Ascending aorta (tissue), 2 donors: ENCODE measurements at regions not wholly inside any gene's neighbourhood (a gene's known extent, or its start where the extent isn't known, plus 50 kb on each side); places are given as distances from the start of the nearest gene placed in this dataset.

Source experiments
- DNase-seq, 2 donors: peaks; one replicate each; pipeline ENCODE4 v3.0.0-alpha.2; 2019; ENCODE audit warnings: low spot score in 2 of 2
- H3K27ac ChIP-seq, 2 donors: fragments of 200-600 bp; sonication (generic); one replicate each; pipeline ENCODE4 v1.5.1; 2016 to 2017; ENCODE audit warnings: mild to moderate bottlenecking in 1 of 2
- H3K27me3 ChIP-seq: fragments of 200-600 bp; sonication (generic); one replicate; pipeline ENCODE4 v1.5.1; 2017
- H3K36me3 ChIP-seq, 2 donors: fragments of 200-600 bp; sonication (generic); one replicate each; pipeline ENCODE4 v1.5.1; 2016
- H3K4me1 ChIP-seq, 2 donors: fragments of 200-600 bp; sonication (generic); one replicate each; pipeline ENCODE4 v1.5.1; 2016 to 2017; ENCODE audit warnings: mild to moderate bottlenecking in 1 of 2
- H3K4me3 ChIP-seq, 2 donors: fragments of 200-600 bp; sonication (generic); one replicate each; pipeline ENCODE4 v1.5.1; 2016 to 2017; ENCODE audit warnings: mild to moderate bottlenecking in 1 of 2
- H3K9me3 ChIP-seq, 2 donors: fragments of 200-600 bp; sonication (generic); one replicate each; pipeline ENCODE4 v1.5.1; 2016
- intact Hi-C: fragments of 100-400 bp; cut with DNase I; formaldehyde crosslinking; loops from one replicate; pipeline ENCODE4 v1.15.1; 2023
- TF ChIP-seq, protein P1 (sequence below), 3 experiments: fragments of 200-600 bp in 2 of 3; fragments of 450-650 bp in 1 of 3; sonication (generic) in 2 of 3; IDR thresholded peaks; one replicate each; pipeline ENCODE4 v1.5.1; 2016 to 2019; ENCODE audit warnings: antibody characterized with exemption in 3 of 3, mild to moderate bottlenecking in 1 of 3, moderate library complexity in 1 of 3

GRCh38 chr5:26660116-26660515 lies 378.3 kb downstream of the CDH9 start:
- no peaks in the 10 kb centered on the region for H3K4me1 ChIP-seq
- H3K36me3 ChIP-seq = no peaks in the 10 kb centered on the region
- intact Hi-C loops = no loop called here
- TF ChIP-seq, protein P1, sequence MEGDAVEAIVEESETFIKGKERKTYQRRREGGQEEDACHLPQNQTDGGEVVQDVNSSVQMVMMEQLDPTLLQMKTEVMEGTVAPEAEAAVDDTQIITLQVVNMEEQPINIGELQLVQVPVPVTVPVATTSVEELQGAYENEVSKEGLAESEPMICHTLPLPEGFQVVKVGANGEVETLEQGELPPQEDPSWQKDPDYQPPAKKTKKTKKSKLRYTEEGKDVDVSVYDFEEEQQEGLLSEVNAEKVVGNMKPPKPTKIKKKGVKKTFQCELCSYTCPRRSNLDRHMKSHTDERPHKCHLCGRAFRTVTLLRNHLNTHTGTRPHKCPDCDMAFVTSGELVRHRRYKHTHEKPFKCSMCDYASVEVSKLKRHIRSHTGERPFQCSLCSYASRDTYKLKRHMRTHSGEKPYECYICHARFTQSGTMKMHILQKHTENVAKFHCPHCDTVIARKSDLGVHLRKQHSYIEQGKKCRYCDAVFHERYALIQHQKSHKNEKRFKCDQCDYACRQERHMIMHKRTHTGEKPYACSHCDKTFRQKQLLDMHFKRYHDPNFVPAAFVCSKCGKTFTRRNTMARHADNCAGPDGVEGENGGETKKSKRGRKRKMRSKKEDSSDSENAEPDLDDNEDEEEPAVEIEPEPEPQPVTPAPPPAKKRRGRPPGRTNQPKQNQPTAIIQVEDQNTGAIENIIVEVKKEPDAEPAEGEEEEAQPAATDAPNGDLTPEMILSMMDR (IDR thresholded peaks at IDR 0.05) = no peak
- no peaks in the 10 kb centered on the region for H3K9me3 ChIP-seq
- no peaks in the 10 kb centered on the region for H3K27me3 ChIP-seq
- no peak overlapping the region for H3K27ac ChIP-seq
- DNase-seq = no peak
- no peak overlapping the region for H3K4me3 ChIP-seq

- no peaks in the 10 kb centered on the region for H3K4me1 ChIP-seq
- intact Hi-C loops = no loop called here
- no peak overlapping the region for H3K27ac ChIP-seq
- no peak for DNase-seq
- no peaks in the 10 kb centered on the region for H3K27me3 ChIP-seq
- H3K36me3 ChIP-seq = no peaks in the 10 kb centered on the region
- TF ChIP-seq, protein P1 (IDR thresholded peaks at IDR 0.05) = no peak
- no peak overlapping the region for H3K4me3 ChIP-seq
- H3K9me3 ChIP-seq = no peaks in the 10 kb centered on the region
Measured at GRCh38 chr5:26649000-26649399, 389.4 kb downstream of the CDH9 start.

GRCh38 chr5:26647781-26648180 lies 390.6 kb downstream of the CDH9 start:
- intact Hi-C loops = no loop called here
- no peaks in the 10 kb centered on the region for H3K4me1 ChIP-seq

GRCh38 chr5:26645659-26646058 lies 392.7 kb downstream of the CDH9 start:
- Histone ChIP-seq H3K27ac (no peak overlapping the region), H3K9me3 (no peaks in the 10 kb centered on the region), H3K27me3 (no peaks in the 10 kb centered on the region), H3K4me3 (no peak overlapping the region), H3K36me3 (no peaks in the 10 kb centered on the region), H3K4me1 (no peaks in the 10 kb centered on the region)
- intact Hi-C loops = no loop called here
- TF ChIP-seq, protein P1 (IDR thresholded peaks at IDR 0.05) = no peak
- DNase-seq = no peak

More at GRCh38 chr5:26647781-26648180, 390.6 kb downstream of the CDH9 start:
- Histone ChIP-seq H3K9me3 (no peaks in the 10 kb centered on the region), H3K36me3 (no peaks in the 10 kb centered on the region), H3K27ac (no peak overlapping the region), H3K27me3 (no peaks in the 10 kb centered on the region), H3K4me3 (no peak overlapping the region)
- DNase-seq = no peak
- TF ChIP-seq, protein P1 (IDR thresholded peaks at IDR 0.05) = no peak

DNA sequence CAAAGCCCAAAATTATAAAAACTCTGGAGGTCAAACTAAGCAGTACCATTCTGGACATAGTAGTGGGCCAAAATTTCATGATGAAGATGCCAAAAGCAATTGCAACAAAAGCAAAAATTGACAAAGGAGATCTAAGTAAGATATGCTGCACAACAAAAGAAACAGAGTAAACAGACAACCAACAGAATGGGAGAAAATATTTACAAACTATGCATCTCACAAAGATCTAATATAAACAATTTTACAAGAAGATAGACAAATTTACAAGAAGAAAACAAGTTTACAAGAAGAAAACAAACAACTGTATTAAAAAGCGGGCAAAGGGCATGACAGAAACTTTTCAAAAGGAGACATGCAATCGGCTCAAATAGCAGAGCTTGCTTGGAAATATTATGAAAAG lies 396.9 kb downstream of the CDH9 start:
- intact Hi-C loops = no loop called here
- no peak for DNase-seq
- H3K9me3 ChIP-seq = no peaks in the 10 kb centered on the region
- no peak overlapping the region for H3K27ac ChIP-seq
- TF ChIP-seq, protein P1 (IDR thresholded peaks at IDR 0.05) = no peak
- H3K4me1 ChIP-seq = no peaks in the 10 kb centered on the region
- H3K36me3 ChIP-seq = no peaks in the 10 kb centered on the region
- no peak overlapping the region for H3K4me3 ChIP-seq
- H3K27me3 ChIP-seq = no peaks in the 10 kb centered on the region

- no peak overlapping the region for H3K27ac ChIP-seq
- TF ChIP-seq, protein P1 (IDR thresholded peaks at IDR 0.05) = no peak
- intact Hi-C loops = no loop called here
- H3K36me3 ChIP-seq = no peaks in the 10 kb centered on the region
- DNase-seq = no peak
- H3K4me1 ChIP-seq = no peaks in the 10 kb centered on the region
- no peak overlapping the region for H3K4me3 ChIP-seq
- no peaks in the 10 kb centered on the region for H3K27me3 ChIP-seq
- H3K9me3 ChIP-seq = no peaks in the 10 kb centered on the region
Measured at GRCh38 chr5:26625099-26625498, 413.3 kb downstream of the CDH9 start.
